ENCODE measurements at regions not wholly inside any gene's neighbourhood (a gene's known extent, or its start where the extent isn't known, plus 50 kb on each side); places are given as distances from the start of the nearest gene placed in this dataset.
"Not testable (repeated sequence)": the region's sequence is repeated elsewhere in the genome, so short reads cannot be mapped to it uniquely, and the experiment has no call there.

DNA sequence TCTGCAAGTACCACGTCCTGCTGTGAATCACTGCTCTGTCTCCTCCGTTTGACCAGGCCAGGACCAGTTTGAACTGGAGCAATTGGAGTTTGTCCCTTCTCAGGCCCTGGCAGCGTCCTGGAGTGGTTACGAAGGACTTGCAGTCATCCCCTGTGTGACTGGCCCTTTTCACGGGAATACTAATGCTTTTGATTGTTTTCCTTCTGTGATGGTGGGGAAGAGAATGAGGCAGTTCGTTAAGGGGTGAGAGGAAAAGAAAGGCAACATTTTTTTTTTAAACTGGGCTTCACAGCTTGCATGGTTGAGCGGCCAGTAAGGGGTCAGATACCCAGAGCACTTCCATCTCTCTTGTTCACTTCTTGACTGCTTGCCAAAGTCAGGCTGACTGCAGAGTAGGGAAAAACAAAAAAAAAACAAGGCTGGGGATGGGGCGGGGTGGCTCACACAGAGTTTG, 153.5 kb upstream of the STK32A start:
- no peak for DNase-seq (ENCODE audit: low read depth)

GRCh38 chr5:147084702-147085101, 150.1 kb upstream of the STK32A start:
- DNase-seq (ENCODE audit: low read depth), result no peak

GRCh38 chr5:147085409-147085808, 149.4 kb upstream of the STK32A start:
- no peak for DNase-seq (ENCODE audit: low read depth)

DNA sequence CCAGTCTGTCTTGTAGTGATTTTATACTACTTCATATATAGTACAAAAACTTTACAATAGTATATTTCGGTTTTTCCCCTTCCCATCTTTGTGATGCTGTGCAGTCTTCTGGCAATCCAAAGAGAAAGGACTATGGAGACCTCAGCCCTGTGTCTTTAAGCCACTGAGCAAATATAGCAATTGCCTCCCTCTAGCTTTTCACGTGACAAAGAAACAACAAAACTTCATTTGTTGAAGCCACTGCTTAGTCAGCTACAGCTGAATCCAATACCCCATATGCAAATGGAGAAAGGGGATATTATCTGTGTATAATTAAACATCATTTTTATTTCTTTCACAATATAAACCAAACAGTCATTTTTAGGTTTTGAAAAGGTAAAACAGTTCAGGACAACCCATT, 142.8 kb upstream of the STK32A start:
- DNase-seq (ENCODE audit: low read depth), result no peak

- peak; percentile 8 for DNase-seq (ENCODE audit: low read depth)
Observed at GRCh38 chr5:147093138-147093537, 141.7 kb upstream of the STK32A start.

GRCh38 chr5:147095740-147096139, 139.1 kb upstream of the STK32A start:
- no peak for DNase-seq (ENCODE audit: low read depth)

GRCh38 chr5:147098233-147098790, 136.5 kb upstream of the STK32A start:
- peak; percentile 71 for DNase-seq (ENCODE audit: low read depth)

GRCh38 chr5:147101659-147102369, 133.0 kb upstream of the STK32A start:
- DNase-seq (ENCODE audit: low read depth), result peak; percentile 51

DNA sequence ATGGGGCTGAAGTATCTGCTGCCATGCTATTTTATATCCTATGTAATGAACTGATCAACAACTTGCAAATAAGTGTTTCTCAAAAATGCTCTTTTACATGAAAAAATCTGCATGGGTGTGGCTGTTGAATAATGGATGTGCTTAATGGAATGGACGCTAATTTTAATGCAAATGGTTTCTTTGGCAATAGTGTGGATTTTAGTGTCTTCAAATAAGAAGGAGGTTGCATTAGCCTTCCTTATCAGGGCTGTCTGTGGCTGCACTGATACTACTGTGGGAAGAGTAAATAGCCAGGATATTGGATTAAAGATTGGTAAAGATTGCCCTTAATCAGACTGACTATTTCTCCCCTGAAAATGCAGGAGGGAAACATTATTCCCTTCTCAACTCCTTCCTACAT, 121.9 kb upstream of the STK32A start:
- no peak for DNase-seq (ENCODE audit: low read depth)

GRCh38 chr5:147113967-147114366, 120.9 kb upstream of the STK32A start:
- DNase-seq (ENCODE audit: low read depth), result no peak

DNA sequence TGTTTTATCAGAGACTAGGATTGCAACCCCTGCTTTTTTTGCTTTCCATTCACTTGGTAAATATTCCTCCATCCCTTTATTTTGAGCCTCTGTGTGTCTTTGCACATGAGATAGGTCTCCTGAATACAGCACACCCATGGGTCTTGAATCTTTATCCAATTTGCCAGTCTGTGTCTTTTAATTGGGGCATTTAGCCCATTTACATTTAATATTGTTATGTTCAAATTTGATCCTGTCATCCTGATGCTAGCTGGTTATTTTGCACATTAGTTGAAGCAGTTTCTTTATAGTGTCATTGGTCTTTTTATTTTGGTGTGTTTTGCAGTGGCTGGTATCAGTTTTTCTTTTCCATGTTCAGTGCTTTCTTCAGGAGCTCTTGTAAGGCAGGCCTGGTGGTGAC, 95.1 kb upstream of the STK32A start:
- DNase-seq (ENCODE audit: low read depth), result not testable (repeated sequence)

- no peak for DNase-seq (ENCODE audit: low read depth)
Observed at GRCh38 chr5:147140558-147140957, 94.3 kb upstream of the STK32A start.

GRCh38 chr5:147141580-147141979, 93.2 kb upstream of the STK32A start:
- DNase-seq (ENCODE audit: low read depth), result not testable (repeated sequence)

DNA sequence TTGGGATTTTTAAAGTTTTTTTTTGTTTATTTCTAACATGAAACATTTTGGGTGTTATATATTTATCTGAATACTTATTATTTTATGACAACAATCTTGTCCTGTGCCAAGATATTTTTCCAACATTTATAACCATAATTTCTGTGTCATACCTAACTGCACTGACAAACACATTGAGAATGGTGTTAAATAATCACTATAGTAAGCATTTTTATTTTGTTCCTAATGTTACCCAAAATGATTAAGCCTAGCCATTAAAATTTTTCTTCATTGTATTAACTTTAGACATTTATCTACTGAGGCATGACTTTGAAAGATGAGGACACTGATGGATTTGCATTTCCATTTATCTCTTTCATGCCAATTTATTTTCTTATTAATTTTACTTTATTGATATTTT, 91.6 kb upstream of the STK32A start:
- no peak for DNase-seq (ENCODE audit: low read depth)

DNA sequence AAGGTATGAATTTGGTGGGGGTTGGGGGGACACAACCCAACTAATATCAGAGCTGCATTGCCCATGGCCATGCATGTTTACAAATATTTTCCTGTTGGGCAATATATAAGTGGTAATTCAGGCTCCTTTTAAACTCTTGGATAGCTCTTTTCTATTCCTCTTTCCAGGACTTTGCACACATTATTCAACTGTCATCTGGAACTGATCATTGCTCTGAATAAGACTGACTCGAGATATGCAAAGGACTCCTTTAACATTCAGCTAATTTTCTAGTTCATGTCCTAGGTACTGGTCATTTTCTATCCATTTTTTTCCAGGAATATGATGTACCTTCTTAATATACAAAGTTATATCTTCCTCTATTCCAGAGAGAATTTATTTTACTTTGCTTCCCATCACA, 89.5 kb upstream of the STK32A start:
- DNase-seq (ENCODE audit: low read depth), result no peak

- DNase-seq (ENCODE audit: low read depth), result no peak
Observed at GRCh38 chr5:147148715-147149114, 86.1 kb upstream of the STK32A start.

DNA sequence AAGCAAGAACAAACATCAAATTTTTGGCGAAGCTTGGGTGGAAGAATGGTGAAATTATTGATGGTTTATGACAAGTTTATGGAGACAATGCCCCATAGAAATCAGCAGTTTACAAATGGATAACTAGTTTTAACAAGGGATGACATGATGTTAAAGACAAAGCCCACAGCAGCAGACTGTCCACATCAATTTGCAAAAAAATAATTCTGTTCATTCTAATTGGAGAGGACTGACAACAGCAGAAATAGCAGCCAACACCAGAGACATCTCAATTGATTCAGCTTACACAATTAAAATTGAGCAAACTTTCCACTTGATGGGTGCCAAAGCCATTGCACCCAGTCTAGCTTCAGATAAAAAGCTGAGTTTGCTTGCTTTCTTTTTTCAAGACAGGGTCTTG, 82.7 kb upstream of the STK32A start:
- DNase-seq (ENCODE audit: low read depth), result no peak

GRCh38 chr5:147154809-147155208, 80.0 kb upstream of the STK32A start:
- DNase-seq (ENCODE audit: low read depth), result no peak

- no peak for DNase-seq (ENCODE audit: low read depth)
Observed at GRCh38 chr5:147156012-147156411, 78.8 kb upstream of the STK32A start.

- no peak for DNase-seq (ENCODE audit: low read depth)
Observed at GRCh38 chr5:147160902-147161700, 73.7 kb upstream of the STK32A start.

DNA sequence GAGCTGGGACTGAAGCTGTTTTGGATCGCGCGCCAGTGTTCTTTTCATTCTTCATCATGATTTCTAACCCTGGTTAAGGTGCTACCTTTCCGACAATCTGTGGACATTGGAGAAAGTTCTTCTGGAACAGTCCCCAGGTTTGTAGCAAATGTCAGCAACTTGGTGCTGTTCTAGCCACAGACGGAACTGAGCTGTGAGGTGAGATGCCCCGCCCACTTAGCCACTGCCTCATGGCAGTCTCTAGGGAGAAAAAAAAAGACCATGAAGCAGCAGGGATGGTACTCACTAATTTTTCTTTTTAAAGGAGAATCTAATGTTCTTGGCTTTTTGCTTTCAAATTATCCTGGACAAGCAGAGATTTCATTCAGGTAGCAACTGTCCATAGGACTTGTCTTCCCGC, 72.1 kb upstream of the STK32A start:
- no peak for DNase-seq (ENCODE audit: low read depth)

DNA sequence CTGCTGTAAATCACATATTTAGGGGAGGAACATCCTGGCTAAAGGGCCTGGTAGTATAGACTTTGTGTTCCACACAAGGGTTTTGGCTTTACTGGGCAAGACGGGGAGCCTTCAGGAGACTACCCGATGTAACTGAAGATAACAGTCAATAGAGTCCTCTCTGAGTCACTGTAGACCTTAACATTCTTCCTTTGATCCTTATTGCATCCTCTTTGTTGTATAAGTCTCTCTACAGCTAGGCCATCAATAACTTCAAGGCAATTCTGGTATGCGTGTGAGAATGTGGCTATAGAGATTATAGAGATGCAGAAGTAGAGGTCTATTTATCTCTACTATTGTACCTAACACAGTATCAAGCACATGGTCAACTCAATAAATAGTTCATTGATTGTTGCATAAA, 67.3 kb upstream of the STK32A start:
- no peak for DNase-seq (ENCODE audit: low read depth)
